ENCODE measurements at regions not wholly inside any gene's neighbourhood (a gene's known extent, or its start where the extent isn't known, plus 50 kb on each side); places are given as distances from the start of the nearest gene placed in this dataset.

GRCh38 chr3:66912306-66912705 is 85.8 kb upstream of the KBTBD8 start:
- no peaks in the 10 kb centered on the region for H3K27me3 Mint-ChIP-seq
- ChIA-PET POLR2A (no interaction called here), CTCF (no interaction called here)
- no peak overlapping the region for H3K27ac Mint-ChIP-seq
- no peak for ATAC-seq
- peaks cover 11% of the 10 kb centered on the region for H3K9me3 Mint-ChIP-seq
- no peak for TF ChIP-seq CTCF (IDR thresholded peaks at IDR 0.05)
- H3K4me1 Mint-ChIP-seq (ENCODE audit: low read depth): no peaks in the 10 kb centered on the region
- H3K4me3 Mint-ChIP-seq: no peak overlapping the region
- no peak for DNase-seq
- intact Hi-C loops (cut with micrococcal nuclease): no loop called here
- no peaks in the 10 kb centered on the region for H3K36me3 Mint-ChIP-seq (ENCODE audit: low read depth)

- no peak for TF ChIP-seq CTCF (IDR thresholded peaks at IDR 0.05)
- H3K36me3 Mint-ChIP-seq (ENCODE audit: low read depth): no peaks in the 10 kb centered on the region
- H3K9me3 Mint-ChIP-seq: no peaks in the 10 kb centered on the region
- intact Hi-C loops (cut with micrococcal nuclease): no loop called here
- no peak overlapping the region for H3K4me3 Mint-ChIP-seq
- no peak for ATAC-seq
- no peak overlapping the region for H3K27ac Mint-ChIP-seq
- no peaks in the 10 kb centered on the region for H3K27me3 Mint-ChIP-seq
- no peak for DNase-seq
- CTCF ChIA-PET: interaction anchor here (1.1 kb wide), 1 partner anchor 17 kb away, joined by 3 read pairs; no protein-coding TSS in a partner anchor
- POLR2A ChIA-PET: no interaction called here
- H3K4me1 Mint-ChIP-seq (ENCODE audit: low read depth): no peaks in the 10 kb centered on the region
Measured at GRCh38 chr3:66922058-66922457, 76.0 kb upstream of the KBTBD8 start.

- TF ChIP-seq CTCF (IDR thresholded peaks at IDR 0.05): no peak
- CTCF ChIA-PET: no interaction called here
- DNase-seq: no peak
- Mint-ChIP-seq H3K4me3 (no peak overlapping the region), H3K36me3 (ENCODE audit: low read depth) (no peaks in the 10 kb centered on the region), H3K27me3 (no peaks in the 10 kb centered on the region), H3K27ac (no peak overlapping the region), H3K4me1 (ENCODE audit: low read depth) (no peaks in the 10 kb centered on the region), H3K9me3 (no peaks in the 10 kb centered on the region)
- no peak for ATAC-seq
- intact Hi-C loops (cut with micrococcal nuclease): no loop called here
- POLR2A ChIA-PET: no interaction called here
Measured at GRCh38 chr3:66923969-66924368, 74.1 kb upstream of the KBTBD8 start.

- POLR2A ChIA-PET: no interaction called here
- DNase-seq (no peak), ATAC-seq (no peak)
- Mint-ChIP-seq H3K9me3 (no peaks in the 10 kb centered on the region), H3K27ac (no peak overlapping the region), H3K4me1 (ENCODE audit: low read depth) (no peaks in the 10 kb centered on the region), H3K36me3 (ENCODE audit: low read depth) (no peaks in the 10 kb centered on the region), H3K27me3 (peaks cover 8% of the 10 kb centered on the region), H3K4me3 (no peak overlapping the region)
- intact Hi-C loops (cut with micrococcal nuclease): no loop called here
- no peak for TF ChIP-seq CTCF (IDR thresholded peaks at IDR 0.05)
- CTCF ChIA-PET: interaction anchor here (2.2 kb wide), 1 partner anchor 10 kb away, joined by 10 read pairs; no protein-coding TSS in a partner anchor
Measured at GRCh38 chr3:66928252-66928651, 69.9 kb upstream of the KBTBD8 start.

- intact Hi-C loops (cut with micrococcal nuclease): no loop called here
- Mint-ChIP-seq H3K9me3 (no peaks in the 10 kb centered on the region), H3K27me3 (peaks cover 19% of the 10 kb centered on the region), H3K4me3 (no peak overlapping the region), H3K27ac (no peak overlapping the region), H3K36me3 (ENCODE audit: low read depth) (no peaks in the 10 kb centered on the region), H3K4me1 (ENCODE audit: low read depth) (no peaks in the 10 kb centered on the region)
- TF ChIP-seq CTCF (IDR thresholded peaks at IDR 0.05): no peak
- no peak for DNase-seq
- POLR2A ChIA-PET: no interaction called here
- ATAC-seq: no peak
- CTCF ChIA-PET: interaction anchor here (1.0 to 2.6 kb wide), 3 partner anchors 41 to 340 kb away, joined by 3 to 5 read pairs (median 3); no protein-coding TSS in a partner anchor
Measured at GRCh38 chr3:66931291-66931690, 66.8 kb upstream of the KBTBD8 start.

Measured in activated CD8-positive, alpha-beta T cell treated with anti-CD3 and anti-CD28 coated beads for 36 hours (primary cell).